ENCODE measurements at regions not wholly inside any gene's neighbourhood (a gene's known extent, or its start where the extent isn't known, plus 50 kb on each side); places are given as distances from the start of the nearest gene placed in this dataset.

- DNase-seq (ENCODE audit: low spot score): no peak
These were observed 205.6 kb downstream of the PSAT1 start for GRCh38 chr9:78502566-78502965.

GRCh38 chr9:78505546-78505945, 208.6 kb downstream of the PSAT1 start:
- no peak for DNase-seq (ENCODE audit: low spot score)

GRCh38 chr9:78507037-78507436, 210.1 kb downstream of the PSAT1 start:
- DNase-seq (ENCODE audit: low spot score): no peak

GRCh38 chr9:78510035-78510434, 213.1 kb downstream of the PSAT1 start:
- DNase-seq (ENCODE audit: low spot score): no peak

GRCh38 chr9:78515108-78515507, 218.2 kb downstream of the PSAT1 start:
- DNase-seq (ENCODE audit: low spot score): no peak

- DNase-seq (ENCODE audit: low spot score): no peak
These were observed 222.9 kb downstream of the PSAT1 start for GRCh38 chr9:78519786-78520185.

GRCh38 chr9:78521680-78522079, 224.8 kb downstream of the PSAT1 start:
- DNase-seq (ENCODE audit: low spot score): no peak

- DNase-seq (ENCODE audit: low spot score): no peak
These were observed 229.1 kb downstream of the PSAT1 start for GRCh38 chr9:78525986-78526560.

- no peak for DNase-seq (ENCODE audit: low spot score)
These were observed 236.6 kb downstream of the PSAT1 start for GRCh38 chr9:78533500-78533899.

GRCh38 chr9:78539188-78539587, 242.3 kb downstream of the PSAT1 start:
- DNase-seq (ENCODE audit: low spot score): no peak

GRCh38 chr9:78539904-78540303, 243.0 kb downstream of the PSAT1 start:
- no peak for DNase-seq (ENCODE audit: low spot score)

GRCh38 chr9:78541868-78542443, 245.0 kb downstream of the PSAT1 start:
- DNase-seq (ENCODE audit: low spot score): no peak

GRCh38 chr9:78542491-78543181, 245.7 kb downstream of the PSAT1 start:
- no peak for DNase-seq (ENCODE audit: low spot score)

GRCh38 chr9:78543353-78543752, 246.4 kb downstream of the PSAT1 start:
- no peak for DNase-seq (ENCODE audit: low spot score)

GRCh38 chr9:78544230-78544629, 247.3 kb downstream of the PSAT1 start:
- no peak for DNase-seq (ENCODE audit: low spot score)

- DNase-seq (ENCODE audit: low spot score): no peak
These were observed 250.9 kb downstream of the PSAT1 start for GRCh38 chr9:78547831-78548230.

- DNase-seq (ENCODE audit: low spot score): no peak
These were observed 251.7 kb downstream of the PSAT1 start for GRCh38 chr9:78548670-78549069.

- no peak for DNase-seq (ENCODE audit: low spot score)
These were observed 252.8 kb downstream of the PSAT1 start for GRCh38 chr9:78549711-78550110.

- no peak for DNase-seq (ENCODE audit: low spot score)
These were observed 255.9 kb downstream of the PSAT1 start for GRCh38 chr9:78552802-78553201.

GRCh38 chr9:78557540-78557939, 260.6 kb downstream of the PSAT1 start:
- DNase-seq (ENCODE audit: low spot score): no peak

- no peak for DNase-seq (ENCODE audit: low spot score)
These were observed 262.5 kb downstream of the PSAT1 start for GRCh38 chr9:78559449-78559885.

- no peak for DNase-seq (ENCODE audit: low spot score)
These were observed 265.1 kb downstream of the PSAT1 start for GRCh38 chr9:78562021-78562420.

GRCh38 chr9:78563269-78563668, 266.3 kb downstream of the PSAT1 start:
- no peak for DNase-seq (ENCODE audit: low spot score)

- DNase-seq (ENCODE audit: low spot score): no peak
These were observed 268.6 kb downstream of the PSAT1 start for GRCh38 chr9:78565481-78565880.
